Type B pancreatic cell (in vitro differentiated cells): ENCODE measurements at regions not wholly inside any gene's neighbourhood (a gene's known extent, or its start where the extent isn't known, plus 50 kb on each side); places are given as distances from the start of the nearest gene placed in this dataset.

Experiments used
- DNase-seq: peaks from one replicate; pipeline ENCODE4 v3.0.0; 2021; ENCODE audit warnings: mixed read lengths; ENCODE audit not compliant: unreplicated experiment; ENCODE audit errors: extremely low spot score
- H3K27ac Mint-ChIP-seq: 2 replicates; pipeline ENCODE4 v1.8.0; 2021; ENCODE audit warnings: mild to moderate bottlenecking, mixed read lengths
- H3K27me3 Mint-ChIP-seq: 2 replicates; pipeline ENCODE4 v1.8.0; 2021; ENCODE audit warnings: mixed read lengths
- H3K36me3 Mint-ChIP-seq: 2 replicates; pipeline ENCODE4 v1.8.0; 2021; ENCODE audit warnings: mixed read lengths
- H3K4me1 Mint-ChIP-seq: one replicate; pipeline ENCODE4 v1.8.0; 2021; ENCODE audit warnings: mixed read lengths; ENCODE audit not compliant: unreplicated experiment
- H3K4me3 Mint-ChIP-seq: 2 replicates; pipeline ENCODE4 v1.8.0; 2021; ENCODE audit warnings: mild to moderate bottlenecking, mixed read lengths
- H3K9me3 Mint-ChIP-seq: 2 replicates; pipeline ENCODE4 v1.8.0; 2021; ENCODE audit warnings: mixed read lengths
- TF ChIP-seq, protein P1 (sequence below): fragments of 200-600 bp; sonication (generic); conservative IDR thresholded peaks from 2 replicates; pipeline ENCODE4 v1.5.0; 2021; ENCODE audit warnings: antibody characterized with exemption, mild to moderate bottlenecking

DNA sequence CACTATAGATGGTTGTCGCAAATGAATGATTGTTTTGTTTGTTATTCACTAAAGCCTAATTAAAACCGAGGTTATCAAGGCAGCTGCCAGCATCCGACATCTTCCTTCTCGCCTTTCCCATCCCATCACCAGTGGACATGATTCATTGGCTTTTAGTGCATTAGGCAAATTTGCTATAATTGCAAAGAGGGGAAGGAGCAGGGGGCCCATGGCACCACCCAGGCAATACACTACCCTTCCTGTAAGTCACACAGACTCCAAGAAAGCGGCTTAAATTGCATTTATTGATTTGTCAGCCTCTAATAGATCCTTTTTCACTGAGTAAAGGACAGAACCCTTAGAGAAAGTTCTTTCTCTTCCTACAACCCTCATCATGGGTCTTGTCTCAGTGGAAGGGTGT is 169.2 kb upstream of the NCAM1 start:
- H3K4me1 Mint-ChIP-seq = peaks cover 23% of the 10 kb centered on the region
- H3K27me3 Mint-ChIP-seq = no peaks in the 10 kb centered on the region
- TF ChIP-seq, protein P1, sequence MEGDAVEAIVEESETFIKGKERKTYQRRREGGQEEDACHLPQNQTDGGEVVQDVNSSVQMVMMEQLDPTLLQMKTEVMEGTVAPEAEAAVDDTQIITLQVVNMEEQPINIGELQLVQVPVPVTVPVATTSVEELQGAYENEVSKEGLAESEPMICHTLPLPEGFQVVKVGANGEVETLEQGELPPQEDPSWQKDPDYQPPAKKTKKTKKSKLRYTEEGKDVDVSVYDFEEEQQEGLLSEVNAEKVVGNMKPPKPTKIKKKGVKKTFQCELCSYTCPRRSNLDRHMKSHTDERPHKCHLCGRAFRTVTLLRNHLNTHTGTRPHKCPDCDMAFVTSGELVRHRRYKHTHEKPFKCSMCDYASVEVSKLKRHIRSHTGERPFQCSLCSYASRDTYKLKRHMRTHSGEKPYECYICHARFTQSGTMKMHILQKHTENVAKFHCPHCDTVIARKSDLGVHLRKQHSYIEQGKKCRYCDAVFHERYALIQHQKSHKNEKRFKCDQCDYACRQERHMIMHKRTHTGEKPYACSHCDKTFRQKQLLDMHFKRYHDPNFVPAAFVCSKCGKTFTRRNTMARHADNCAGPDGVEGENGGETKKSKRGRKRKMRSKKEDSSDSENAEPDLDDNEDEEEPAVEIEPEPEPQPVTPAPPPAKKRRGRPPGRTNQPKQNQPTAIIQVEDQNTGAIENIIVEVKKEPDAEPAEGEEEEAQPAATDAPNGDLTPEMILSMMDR = no peak
- H3K36me3 Mint-ChIP-seq = no peaks in the 10 kb centered on the region
- H3K27ac Mint-ChIP-seq = no peak overlapping the region
- H3K4me3 Mint-ChIP-seq = no peak overlapping the region
- no peaks in the 10 kb centered on the region for H3K9me3 Mint-ChIP-seq
- no peak for DNase-seq

DNA sequence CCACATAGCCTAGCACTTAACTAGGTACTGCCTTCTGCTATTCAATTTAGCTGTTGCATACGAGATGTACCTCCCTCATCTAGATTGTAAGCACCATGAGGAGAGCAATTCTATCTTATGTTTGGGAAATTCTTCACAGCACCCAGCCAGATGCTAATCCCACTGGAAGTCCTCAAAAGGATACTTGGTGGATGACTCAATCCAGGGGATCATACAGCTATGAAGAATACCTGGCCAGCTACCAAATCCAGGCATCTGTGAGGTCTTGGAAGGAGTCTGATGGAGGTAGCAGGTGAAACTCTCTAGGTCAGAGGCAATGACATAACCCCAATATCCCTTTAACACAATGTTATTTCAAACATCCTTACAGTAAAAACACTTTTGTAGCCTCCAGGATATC is 167.8 kb upstream of the NCAM1 start:
- no peak for DNase-seq
- Mint-ChIP-seq H3K4me3 (no peak overlapping the region), H3K9me3 (no peaks in the 10 kb centered on the region), H3K4me1 (peaks cover 33% of the 10 kb centered on the region), H3K27me3 (no peaks in the 10 kb centered on the region), H3K27ac (no peak overlapping the region), H3K36me3 (no peaks in the 10 kb centered on the region)
- TF ChIP-seq, protein P1 = no peak

DNA sequence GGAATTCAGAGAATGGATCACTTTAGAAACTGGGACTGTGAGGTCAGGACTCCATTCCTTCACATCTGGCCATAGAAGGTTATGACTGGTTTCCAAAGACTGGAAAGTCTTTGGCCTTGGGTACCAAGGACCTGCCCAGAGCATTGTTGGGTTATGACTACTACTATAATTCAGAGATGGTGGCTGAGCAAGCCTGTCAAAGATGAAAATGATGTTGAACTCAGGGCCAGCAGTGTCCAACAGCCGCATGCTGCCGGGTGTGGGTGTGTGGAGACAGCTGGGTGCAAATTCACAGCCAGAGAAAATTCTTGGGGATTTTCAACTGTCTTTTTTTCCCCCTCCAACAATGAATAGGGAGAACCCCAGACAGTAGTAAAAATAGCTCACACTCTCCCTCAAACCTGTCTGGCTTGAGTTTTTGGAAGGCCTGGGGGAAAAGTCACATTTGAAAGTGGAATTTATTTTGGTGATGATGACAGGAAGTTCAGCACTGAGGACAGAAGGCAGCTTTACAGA is 166.8 kb upstream of the NCAM1 start:
- Mint-ChIP-seq H3K9me3 (peaks cover 2% of the 10 kb centered on the region), H3K27ac (no peak overlapping the region)

DNA sequence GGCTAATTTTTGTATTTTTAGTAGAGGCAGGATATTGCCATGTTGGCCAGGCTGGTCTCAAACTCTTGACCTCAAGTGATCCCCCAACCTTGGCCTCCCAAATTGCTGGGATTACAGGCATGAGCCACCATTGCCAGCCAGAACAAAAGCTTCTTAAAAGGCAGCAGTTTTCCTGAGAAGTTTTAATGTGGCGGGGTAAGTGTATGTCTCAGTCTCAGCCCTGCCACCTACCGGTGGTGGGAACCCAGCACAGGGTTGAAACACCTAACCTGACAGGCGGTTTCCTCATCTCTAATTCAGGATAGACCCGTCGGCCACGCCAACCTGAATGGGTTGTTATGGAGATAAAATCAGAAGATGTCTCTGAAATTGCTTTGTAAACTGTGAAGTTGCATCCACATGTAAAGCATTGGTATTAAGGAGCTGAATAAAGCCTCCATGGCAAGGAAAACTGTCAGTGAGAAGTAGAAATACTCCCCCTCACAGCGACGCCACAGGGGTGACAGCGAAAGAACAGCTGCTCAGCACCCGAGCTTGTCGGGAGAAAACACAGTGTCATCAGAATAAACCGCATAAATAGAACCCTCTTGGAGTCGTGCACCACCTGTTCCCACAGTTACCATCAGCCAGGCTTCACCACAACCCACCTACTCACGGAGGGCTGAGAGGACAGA is 165.9 kb upstream of the NCAM1 start:
- TF ChIP-seq, protein P1 = peak; percentile 73
- H3K27ac Mint-ChIP-seq = peak overlapping the region; percentile 39
- DNase-seq = no peak

More for the DNA sequence above, 166.8 kb upstream of the NCAM1 start:
- TF ChIP-seq, protein P1 = no peak
- H3K27me3 Mint-ChIP-seq = no peaks in the 10 kb centered on the region
- H3K4me1 Mint-ChIP-seq = peaks cover 39% of the 10 kb centered on the region
- no peak for DNase-seq
- H3K4me3 Mint-ChIP-seq = no peak overlapping the region
- H3K36me3 Mint-ChIP-seq = no peaks in the 10 kb centered on the region

DNA sequence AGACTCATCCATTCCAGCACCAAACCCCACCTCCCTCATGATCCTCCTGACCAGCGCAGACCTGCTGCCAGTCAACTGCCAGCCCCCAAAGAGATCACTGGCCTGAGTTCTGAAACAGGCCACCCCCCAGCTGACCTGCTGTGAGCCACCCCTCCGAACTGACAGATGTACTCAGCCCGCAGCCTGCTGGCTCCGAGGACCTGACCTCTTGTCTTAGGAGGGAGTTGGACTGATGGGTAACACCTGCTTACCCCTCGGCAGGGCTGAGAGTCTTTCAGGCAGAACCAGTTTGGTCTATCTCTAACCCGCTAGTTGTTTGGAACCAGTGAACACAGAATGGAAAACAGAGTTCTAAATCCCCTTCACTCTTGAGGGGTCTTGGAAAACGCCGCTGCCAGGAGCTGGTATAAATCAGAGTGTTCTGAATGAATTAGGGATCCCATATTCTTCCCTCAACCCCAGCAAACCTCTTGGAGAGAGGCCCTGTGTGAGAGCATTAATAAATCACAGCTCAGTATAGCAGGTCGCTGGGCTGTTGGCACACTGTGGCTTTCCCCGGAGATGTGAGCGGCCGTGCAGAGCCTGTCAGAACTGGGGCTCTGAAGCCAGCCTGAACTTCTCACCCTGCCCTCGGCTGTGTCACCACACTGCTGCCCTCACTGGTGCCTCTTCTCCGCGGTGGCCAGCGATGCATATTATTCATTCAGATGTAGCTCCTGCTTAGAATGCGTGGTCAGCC is 165.1 kb upstream of the NCAM1 start:
- DNase-seq = no peak
- peak overlapping the region; percentile 7 for H3K4me3 Mint-ChIP-seq
- H3K4me1 Mint-ChIP-seq = peaks cover 44% of the 10 kb centered on the region
- H3K9me3 Mint-ChIP-seq = peaks cover 6% of the 10 kb centered on the region
- H3K36me3 Mint-ChIP-seq = no peaks in the 10 kb centered on the region
- no peaks in the 10 kb centered on the region for H3K27me3 Mint-ChIP-seq
- TF ChIP-seq, protein P1 = no peak
- H3K27ac Mint-ChIP-seq = peak overlapping the region; percentile 39

More for the DNA sequence above, 165.9 kb upstream of the NCAM1 start:
- H3K27me3 Mint-ChIP-seq = no peaks in the 10 kb centered on the region
- H3K4me3 Mint-ChIP-seq = no peak overlapping the region
- peaks cover 6% of the 10 kb centered on the region for H3K9me3 Mint-ChIP-seq
- peaks cover 44% of the 10 kb centered on the region for H3K4me1 Mint-ChIP-seq
- no peaks in the 10 kb centered on the region for H3K36me3 Mint-ChIP-seq
